ENCODE measurements at regions not wholly inside any gene's neighbourhood (a gene's known extent, or its start where the extent isn't known, plus 50 kb on each side); places are given as distances from the start of the nearest gene placed in this dataset.

DNA sequence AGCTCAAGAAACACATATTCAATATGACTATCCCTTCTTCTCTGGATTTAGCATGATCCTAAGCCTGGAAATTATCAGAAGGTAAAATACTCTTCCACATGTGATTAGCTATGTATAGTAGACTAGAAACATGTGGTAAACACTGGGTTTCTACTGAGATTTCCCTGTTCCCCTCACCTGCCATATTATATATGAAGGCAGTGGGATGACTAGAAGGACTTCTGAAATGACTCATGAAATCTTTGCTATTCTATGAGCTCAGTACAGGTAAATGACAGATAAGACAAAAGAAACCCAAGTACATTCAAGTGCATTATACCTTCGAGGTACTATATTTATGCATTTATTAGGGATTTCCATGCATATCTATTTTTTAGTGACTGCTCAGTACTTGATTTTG, 152.9 kb downstream of the DNAJB9 start:
- no peak for TF ChIP-seq GATA2 (IDR thresholded peaks at IDR 0.05; ENCODE audit: low read depth, low read length)
- TF ChIP-seq GATA3 (IDR thresholded peaks at IDR 0.05; ENCODE audit: low read depth, low read length) = no peak

Measured in SH-SY5Y (cell line).